GM18909 (cell line): ENCODE measurements at regions not wholly inside any gene's neighbourhood (a gene's known extent, or its start where the extent isn't known, plus 50 kb on each side); places are given as distances from the start of the nearest gene placed in this dataset.
"Not testable (repeated sequence)": the region's sequence is repeated elsewhere in the genome, so short reads cannot be mapped to it uniquely, and the experiment has no call there.

Experiments
- ATAC-seq: cut with Tn5 transposase; IDR thresholded peaks from one replicate; pipeline ENCODE4 v1.9.1; 2021; ENCODE audit warnings: mild to moderate bottlenecking; ENCODE audit not compliant: unreplicated experiment, poor library complexity

DNA sequence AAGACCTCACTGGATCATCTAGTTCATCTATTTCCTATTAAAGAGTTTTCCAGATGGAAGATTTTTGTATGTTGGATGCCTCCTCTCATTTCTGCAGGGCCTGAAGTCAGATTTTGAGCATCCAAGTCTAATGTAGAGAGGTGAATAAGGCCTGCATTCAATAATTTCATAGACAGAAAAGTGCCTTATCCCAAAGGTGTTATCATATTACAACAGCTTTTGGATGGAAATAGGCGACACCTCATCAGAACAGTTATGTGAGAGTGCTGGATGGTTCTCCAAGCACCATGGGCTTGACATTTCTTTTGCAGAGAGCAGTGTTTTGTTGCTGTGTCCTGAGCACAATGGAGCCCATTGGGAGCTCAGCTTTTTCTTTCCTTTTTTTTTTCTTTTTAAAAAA, 162.4 kb upstream of the MEOX2 start:
- ATAC-seq: no peak

DNA sequence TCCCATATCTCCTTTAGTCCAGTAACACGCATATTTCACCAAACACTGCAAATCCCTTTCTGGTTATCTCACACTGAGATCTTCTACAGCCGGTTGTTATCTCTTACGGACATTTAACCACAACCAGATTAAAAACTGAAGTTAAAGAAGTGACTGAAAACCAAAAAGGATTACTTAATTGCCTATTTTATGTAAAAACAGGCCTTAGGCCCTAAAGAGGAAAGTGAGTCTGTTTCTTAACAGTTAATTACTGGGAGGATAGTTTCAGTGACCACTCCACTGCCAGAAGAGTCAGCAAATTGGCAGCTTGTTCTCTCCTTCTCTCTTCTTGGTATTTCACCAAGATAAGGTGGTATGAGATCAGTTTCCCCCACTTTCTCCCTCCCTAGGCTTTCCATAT, 161.9 kb upstream of the MEOX2 start:
- ATAC-seq: no peak

DNA sequence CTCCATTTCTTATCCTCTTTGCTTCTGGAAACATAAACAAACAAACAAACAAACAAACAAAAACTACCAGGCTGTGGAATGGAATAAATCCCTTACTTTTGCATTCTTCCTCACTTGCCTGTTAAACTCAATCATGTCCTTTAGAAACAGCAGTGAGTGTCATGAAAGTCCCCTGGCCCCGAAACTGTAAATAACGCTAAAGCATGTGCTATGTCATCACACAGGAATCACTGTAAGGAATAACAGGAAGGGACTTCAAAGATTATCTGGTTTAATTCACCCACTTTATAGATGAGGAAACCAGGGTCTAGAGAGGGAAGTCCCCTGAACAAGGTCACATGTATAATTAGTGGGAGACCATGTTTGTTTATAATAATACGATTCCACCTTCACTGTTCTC, 159.4 kb upstream of the MEOX2 start:
- ATAC-seq: no peak

DNA sequence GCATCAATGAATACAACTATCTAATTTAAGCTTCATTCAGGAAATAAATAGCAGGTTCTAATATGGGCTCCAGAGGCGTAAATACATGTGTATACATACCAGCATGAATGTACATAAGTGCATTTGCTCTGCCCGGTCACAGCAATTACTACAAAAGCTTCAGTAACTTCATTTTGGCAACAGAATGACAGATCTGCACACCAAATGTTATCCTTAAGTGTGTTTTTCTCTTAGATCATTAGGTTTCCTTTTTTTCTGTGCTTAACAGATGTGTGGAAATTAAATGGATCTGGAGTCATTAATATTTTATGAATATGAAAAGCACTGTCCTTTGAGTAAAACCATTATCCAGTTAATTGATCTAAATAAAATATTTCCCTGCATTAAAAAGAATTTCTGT, 159.0 kb upstream of the MEOX2 start:
- no peak for ATAC-seq

DNA sequence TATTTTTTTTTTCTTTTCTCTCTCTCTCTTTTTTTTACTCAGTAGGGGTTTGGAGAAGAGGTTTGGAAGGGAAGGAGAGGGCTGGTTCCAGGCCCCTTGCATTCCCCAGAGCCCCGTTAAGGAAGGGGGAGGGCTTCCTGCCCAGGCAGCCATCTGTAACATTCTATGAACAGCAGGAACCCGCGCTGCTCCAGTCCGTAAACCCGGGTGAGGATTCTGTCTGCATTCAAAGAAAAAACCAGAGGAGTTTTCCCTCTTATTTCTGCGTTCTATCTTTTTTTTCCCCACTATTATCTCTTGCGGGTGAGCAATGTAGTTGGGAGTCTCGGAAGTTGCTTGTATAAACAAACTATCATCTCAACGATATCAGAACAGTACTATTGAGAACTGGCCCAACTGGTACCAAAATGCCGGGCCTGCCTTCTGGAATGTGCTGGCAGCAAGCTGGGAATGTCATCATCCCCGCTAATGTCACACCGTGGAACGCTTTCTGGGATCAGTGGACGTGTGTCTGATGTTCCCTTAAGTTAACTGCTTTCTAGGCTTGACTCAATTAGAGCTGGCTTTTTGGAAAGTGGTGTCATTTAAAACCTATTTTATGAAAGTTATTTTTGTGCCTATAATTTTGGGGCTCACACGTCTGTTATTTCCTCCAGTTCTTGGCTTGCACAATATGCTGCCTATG, 153.1 kb upstream of the MEOX2 start:
- ATAC-seq: no peak

DNA sequence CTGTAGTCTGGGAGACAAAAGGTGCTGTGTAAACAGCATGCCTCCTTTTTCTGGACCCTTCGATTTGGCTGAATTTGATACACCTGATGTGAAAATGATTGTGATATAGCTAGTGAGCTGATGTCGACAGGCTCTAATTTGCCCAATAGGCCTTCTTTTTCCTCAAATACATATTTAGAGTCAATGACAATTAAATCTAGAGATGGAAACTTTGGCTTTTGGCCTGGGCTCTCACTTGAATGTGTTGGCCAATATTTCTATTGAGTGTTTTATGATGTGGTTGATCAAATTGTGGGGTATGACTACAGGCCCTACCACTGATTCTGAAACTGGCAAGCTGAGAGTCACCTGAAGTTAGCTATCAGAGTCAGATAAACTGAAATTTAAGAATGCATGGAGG, 151.8 kb upstream of the MEOX2 start:
- no peak for ATAC-seq

DNA sequence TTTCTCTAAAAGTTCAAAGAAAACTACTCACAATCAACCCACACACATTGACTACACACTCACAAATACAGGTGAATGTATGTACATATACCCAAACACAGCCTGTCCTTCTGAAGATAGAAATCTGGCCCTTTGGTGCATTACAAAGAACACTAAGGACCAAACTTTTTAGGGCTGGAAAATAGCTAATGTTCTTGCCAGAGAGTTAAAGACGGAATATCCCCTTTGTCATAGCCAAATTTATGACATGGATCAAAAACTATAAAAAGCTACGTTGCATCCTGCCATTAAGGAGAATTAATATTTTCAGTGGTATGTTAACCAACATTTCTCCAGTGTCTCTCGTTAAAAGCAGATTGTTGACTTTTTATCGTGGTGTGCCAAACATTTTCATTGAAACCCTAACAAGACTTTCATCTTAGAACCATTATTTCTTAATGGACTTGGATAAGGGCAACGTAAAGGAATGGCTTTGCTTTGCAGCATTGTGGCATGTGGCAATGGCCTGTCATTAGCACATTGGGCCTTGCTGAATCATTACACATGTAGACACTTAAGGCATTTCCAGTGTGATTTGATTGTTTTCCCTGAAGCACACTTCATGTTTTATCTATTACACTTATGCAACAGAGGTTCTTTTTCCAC, 150.9 kb upstream of the MEOX2 start:
- no peak for ATAC-seq

DNA sequence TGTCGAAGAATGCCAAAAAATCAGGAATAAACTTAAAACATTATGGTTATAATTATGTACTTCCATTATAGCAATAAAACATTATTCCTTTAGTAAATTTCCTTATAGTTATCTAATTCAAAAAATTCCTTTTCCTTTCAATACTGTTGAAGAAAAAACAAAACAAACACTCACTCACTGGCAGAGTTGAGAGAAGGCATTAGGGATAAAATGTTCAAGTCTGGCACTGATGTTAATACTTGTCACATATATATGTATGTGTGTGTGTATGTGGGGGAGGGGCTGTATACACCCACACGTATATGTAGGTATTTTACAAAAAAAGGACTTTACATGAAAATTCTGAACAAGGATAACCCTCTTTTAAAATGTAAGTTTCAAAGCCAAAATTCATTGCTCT, 150.2 kb upstream of the MEOX2 start:
- no peak for ATAC-seq

DNA sequence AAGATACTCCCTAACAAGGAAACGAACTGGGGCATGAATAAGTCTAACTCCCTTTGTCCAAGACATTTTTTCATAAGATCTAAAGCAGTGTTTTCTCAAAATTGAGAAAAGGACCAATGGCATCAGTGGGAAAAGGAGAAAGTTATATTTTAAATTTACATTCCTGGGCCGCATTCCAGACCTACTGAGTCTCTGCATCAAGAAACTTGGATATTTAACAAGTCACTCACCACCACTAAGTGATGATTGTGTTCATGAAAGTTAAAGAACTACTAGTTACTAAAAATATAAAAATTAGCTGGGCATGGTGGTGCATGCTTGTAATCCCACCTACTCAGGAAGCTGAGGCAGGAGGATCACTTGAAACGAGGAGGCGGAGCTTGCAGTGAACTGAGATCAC, 149.6 kb upstream of the MEOX2 start:
- ATAC-seq: no peak

DNA sequence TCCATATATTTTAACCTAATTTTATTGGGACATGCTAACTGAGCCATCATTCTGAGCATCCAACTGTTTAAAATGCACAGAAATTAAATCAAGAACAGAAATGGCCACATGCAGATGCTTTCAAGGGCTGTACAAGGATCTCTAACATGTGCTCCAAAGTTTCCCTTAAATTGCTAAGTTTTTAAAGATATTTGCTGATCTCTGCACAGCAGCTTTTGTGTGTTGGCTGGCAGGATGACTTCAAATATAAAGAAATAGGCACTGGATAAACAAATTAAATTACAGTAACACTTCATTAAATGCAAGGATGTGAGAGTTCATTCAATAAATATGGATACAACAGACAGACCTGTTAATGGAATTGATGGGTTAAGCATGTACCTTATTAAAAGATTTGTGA, 148.0 kb upstream of the MEOX2 start:
- ATAC-seq: no peak

DNA sequence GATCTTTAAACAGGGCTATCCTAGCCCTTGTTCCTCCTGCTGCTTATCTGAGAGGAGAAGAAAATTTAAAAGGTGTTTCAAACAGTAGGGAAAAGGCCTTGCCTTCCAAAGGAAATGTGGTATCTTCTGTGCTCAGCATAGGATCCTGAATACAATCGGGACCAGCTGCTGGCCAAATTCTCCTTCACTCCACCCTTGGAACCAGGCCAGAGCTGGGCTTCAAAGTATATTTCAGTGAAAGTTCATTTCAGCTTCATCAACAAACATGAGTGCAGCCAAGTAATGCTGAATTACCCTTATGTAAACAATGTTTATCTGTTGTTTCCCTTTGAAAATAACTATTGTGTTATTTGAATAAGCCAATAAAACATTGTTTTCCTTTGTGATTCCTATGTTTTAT, 146.5 kb upstream of the MEOX2 start:
- ATAC-seq: no peak

DNA sequence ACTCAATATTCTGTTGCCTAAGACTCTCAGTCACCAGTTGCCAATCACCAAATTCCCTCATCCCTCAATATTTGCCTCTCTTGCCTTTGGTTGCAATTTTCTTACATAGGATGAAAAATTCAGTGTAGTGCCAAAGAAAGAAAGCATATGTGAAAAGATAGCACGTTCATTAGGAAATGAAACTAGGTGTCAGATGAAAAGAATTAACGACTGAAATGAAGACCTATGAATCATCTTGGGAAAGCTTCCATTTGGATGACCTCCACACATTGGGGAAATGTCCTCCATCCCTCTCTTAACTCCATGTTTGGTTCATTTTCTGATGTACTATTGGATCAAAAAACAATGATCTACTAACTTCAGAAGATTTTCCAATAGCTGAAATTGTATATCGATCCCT, 145.1 kb upstream of the MEOX2 start:
- no peak for ATAC-seq

DNA sequence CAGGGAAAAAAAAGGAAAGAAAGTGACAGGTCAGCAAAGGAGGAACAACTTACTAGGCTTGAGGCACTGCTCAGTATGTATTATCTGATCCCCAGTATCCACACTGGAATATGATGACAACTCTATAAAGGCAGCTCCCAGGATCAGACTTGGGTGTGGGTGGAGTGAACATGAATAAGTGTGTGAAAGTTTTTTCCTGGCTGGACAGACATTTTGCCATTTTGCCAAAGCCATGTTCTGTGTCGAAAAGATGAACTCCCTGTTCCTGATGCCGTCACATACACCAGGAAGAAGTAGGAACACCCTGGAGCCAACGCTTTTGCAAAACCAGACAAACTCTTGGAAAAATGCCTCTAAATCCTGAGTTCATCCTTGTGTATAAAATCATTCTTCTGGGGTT, 143.2 kb upstream of the MEOX2 start:
- ATAC-seq: no peak

DNA sequence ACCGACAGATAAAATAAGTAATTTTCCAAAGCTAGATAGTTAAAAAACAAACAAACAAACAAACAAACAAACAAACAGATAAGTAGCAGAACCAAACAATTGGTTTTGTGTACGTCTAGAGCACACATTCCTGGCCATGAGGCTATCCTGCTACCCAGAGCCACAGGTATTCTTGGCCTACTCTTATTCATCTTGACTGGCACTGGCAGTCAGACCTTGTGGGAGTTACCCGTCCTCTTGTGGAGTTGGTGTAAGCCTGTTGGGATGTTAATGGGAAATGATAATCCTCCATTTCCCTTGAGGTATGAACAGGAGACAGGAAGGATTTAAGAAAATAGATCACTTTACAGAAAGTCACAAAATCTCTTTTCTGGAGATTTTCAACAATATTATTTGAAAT, 142.4 kb upstream of the MEOX2 start:
- no peak for ATAC-seq

DNA sequence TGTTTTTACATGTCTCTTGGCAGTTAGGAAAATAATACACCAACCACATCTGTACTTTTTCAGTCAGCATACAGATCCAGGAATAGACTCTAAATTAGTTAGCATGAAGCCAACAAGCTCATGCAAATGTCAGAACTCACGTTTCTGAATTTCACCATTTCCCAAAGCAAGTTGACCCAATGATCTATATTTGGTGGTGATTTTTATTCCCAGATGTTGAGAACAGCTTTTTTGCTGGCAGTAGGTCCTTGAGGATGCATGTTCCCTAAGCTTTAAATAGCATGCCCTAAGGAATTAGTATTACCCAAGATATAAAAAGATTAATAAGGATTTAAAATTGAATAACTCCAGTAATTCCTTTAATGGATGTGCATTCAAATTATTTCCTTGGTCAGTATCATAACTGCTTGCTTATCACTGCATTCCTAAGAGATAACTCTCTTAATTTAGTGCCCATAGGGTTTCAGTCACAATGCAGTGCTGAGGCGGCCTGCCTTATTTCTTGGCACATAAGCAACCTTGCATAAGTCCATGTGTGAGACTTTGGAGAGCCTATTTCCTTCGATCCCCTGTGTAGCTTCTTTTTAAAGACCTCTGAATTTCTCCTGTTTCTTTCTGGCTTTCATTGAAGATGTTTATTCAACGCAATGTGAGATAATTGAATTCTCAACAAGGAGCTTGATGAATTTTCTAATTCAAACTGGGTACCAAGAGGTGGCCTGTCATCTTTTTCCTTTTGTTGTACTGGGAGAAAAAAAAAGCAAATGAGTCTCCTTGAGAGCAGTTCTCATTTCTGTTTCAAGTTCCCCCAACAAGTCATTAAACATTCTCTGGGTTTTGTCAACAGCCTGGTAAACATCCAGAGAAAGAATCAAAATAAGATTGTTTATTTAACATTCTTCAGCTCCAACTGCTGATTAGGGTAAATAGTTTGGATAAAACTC, 135.3 kb upstream of the MEOX2 start:
- ATAC-seq: no peak

DNA sequence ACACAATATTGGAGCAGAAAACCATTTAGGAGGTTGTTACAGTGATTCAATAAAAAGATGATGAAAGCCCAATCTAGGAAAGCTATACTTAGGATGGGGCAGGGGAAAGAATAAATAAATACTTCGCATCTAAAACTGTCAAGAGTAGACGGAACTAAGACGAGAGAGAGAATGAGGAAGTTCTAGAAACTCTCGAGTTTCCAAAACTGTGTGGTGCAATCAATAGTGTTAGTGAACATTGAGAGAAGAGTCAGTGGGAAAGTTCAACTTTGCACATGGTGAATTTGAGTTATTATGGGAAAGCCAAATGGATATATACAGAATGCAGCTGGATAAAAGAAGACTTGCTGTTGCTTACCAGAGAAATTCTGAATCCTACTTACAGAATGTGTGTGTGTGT, 133.8 kb upstream of the MEOX2 start:
- no peak for ATAC-seq

DNA sequence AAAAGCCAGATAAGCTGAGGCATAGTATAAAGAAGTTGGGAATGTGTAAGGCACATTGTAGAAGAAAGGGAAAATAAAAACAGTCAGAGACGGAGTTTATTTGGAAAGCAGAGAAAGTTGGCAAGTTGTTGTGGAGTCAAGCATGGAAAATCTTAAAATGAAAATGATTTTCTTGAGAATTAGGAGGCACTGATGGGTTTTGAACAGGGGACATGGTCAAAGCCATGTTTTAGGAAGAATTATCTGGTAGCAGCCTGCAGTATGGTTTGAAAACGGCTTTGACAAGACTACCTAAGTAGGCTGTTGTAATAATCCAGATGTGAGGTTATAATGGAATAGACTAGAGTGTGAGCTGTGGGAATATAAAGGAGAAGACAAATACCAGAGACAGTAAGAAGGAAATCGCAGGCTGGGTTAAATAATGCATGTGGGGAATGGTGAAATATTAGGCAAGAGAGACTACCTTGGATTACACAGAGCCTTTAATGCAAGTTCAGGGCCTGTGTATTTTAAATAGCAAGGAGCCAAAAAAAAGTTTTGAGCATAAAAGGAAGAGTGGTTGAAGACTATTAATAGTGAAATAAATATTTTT, 130.4 kb upstream of the MEOX2 start:
- ATAC-seq: no peak

DNA sequence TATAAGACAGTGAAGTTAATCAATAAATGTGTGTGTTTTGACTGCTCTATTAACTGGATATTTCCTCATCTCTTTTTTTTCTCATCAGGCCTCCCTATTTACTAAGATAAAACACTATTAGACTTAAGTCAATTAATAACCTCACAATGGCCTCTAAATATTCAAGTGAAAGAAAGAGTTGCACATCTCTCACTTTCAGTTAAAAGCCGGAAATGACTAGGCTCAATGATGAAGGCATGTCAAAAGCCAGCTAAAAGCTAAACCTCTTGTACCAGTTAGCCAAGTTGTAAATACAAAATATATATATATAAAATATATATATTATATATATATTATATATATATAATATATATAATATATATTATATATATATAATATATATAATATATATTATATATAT, 127.0 kb upstream of the MEOX2 start:
- no peak for ATAC-seq

DNA sequence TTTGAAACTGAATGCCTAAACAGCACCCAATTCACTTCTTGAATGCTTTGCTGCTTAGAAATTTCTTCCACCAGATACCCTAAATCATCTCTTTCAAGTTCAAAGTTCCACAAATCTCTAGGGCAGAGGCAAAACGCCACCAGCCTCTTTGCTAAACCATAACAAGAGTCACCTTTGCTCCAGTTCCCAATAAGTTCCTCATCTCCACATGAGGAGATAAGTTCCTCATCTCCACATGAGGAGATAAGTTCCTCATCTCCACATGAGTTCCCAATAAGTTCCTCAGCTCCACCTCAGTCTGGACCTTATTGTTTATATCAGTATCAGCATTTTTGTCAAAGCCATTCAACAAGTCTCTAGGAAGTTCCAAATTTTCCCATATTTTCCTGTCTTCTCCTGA, 123.9 kb upstream of the MEOX2 start:
- ATAC-seq: not testable (repeated sequence)

DNA sequence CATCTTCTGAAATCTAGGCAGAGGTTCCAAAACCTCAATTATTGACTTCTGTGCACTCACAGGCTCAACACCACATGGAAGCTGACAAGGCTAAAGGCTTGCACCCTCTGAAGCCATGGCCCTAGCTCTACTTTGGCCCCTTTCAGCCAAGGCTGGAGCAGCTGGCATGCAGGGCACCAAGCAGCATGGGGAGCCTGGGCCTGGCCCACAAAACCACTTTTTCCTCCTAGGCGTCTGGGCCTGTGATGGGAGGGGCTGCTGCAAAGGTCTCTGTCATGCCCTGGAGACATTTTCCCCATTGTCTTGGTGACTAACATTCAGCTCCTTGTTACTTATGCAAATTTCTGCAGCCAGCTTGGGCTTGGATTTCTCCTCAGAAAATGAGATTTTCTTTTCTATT, 123.5 kb upstream of the MEOX2 start:
- ATAC-seq: not testable (repeated sequence)

DNA sequence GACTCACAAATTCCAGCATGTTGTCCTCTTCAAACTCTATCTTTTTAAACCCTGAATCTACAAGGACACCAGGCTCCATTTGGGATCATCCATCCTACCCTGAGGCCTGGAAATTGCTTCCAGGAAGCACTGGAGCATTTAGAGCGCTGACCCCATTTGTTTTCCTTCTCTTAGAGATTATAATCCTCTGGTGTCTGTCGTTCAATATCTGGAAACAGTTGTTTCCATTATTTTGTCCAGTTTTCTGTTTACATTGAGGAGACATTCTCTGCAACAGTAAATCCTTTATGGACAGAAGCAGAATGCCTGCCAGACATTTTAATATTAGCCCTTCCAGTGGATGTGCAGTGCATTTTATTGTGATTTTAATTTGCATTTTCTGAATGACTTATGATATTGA, 119.4 kb upstream of the MEOX2 start:
- no peak for ATAC-seq
